Neural progenitor cell (in vitro differentiated cells): ENCODE measurements at regions not wholly inside any gene's neighbourhood (a gene's known extent, or its start where the extent isn't known, plus 50 kb on each side); places are given as distances from the start of the nearest gene placed in this dataset.

Experiments used
- DNase-seq: peaks from one replicate; pipeline ENCODE4 v3.0.0-alpha.2; 2016; ENCODE audit warnings: low spot score
- H2AFZ ChIP-seq: fragments of 200-600 bp; sonication (generic); replicated peaks from 2 replicates; pipeline ENCODE4 v1.6.1; 2016; ENCODE audit warnings: antibody characterized with exemption
- H3F3A ChIP-seq: fragments of 200-600 bp; sonication (generic); 2 replicates; pipeline ENCODE4 v1.6.1; 2016; ENCODE audit warnings: antibody characterized with exemption, low read depth
- H3K27ac ChIP-seq: fragments of 200-600 bp; sonication (generic); 2 replicates; pipeline ENCODE4 v1.5.1; 2016; ENCODE audit warnings: mild to moderate bottlenecking
- H3K27me3 ChIP-seq: fragments of 200-600 bp; sonication (generic); 2 replicates; pipeline ENCODE4 v1.6.1; 2016; ENCODE audit warnings: mild to moderate bottlenecking, moderate library complexity
- H3K36me3 ChIP-seq: fragments of 200-600 bp; sonication (generic); 2 replicates; pipeline ENCODE4 v1.5.1; 2016
- H3K4me1 ChIP-seq: fragments of 200-600 bp; sonication (generic); 2 replicates; pipeline ENCODE4 v1.6.1; 2016; ENCODE audit warnings: mixed run types
- H3K4me2 ChIP-seq: fragments of 200-600 bp; sonication (generic); 2 replicates; pipeline ENCODE4 v1.6.1; 2016
- H3K4me3 ChIP-seq: fragments of 200-600 bp; sonication (generic); 2 replicates; pipeline ENCODE4 v1.5.1; 2016
- H3K79me2 ChIP-seq: fragments of 200-600 bp; sonication (generic); 2 replicates; pipeline ENCODE4 v1.6.1; 2016; ENCODE audit warnings: low read depth
- H3K9ac ChIP-seq: fragments of 200-600 bp; sonication (generic); 2 replicates; pipeline ENCODE4 v1.6.1; 2016
- H3K9me3 ChIP-seq: fragments of 200-600 bp; sonication (generic); 2 replicates; pipeline ENCODE4 v1.5.1; 2016; ENCODE audit warnings: low read depth
- H4K20me1 ChIP-seq: fragments of 200-600 bp; sonication (generic); 2 replicates; pipeline ENCODE4 v1.6.1; 2016; ENCODE audit warnings: low read depth
- H3K27ac Mint-ChIP-seq: 3 replicates; pipeline ENCODE4 v1.8.0; 2021; ENCODE audit warnings: mixed read lengths
- H3K27me3 Mint-ChIP-seq: 2 replicates; pipeline ENCODE4 v1.8.0; 2022; ENCODE audit warnings: low read depth, mild to moderate bottlenecking, inconsistent platforms, moderate library complexity, mixed read lengths; ENCODE audit not compliant: insufficient read depth
- H3K36me3 Mint-ChIP-seq: 3 replicates; pipeline ENCODE4 v1.8.0; 2021; ENCODE audit warnings: mixed read lengths
- H3K4me1 Mint-ChIP-seq: 3 replicates; pipeline ENCODE4 v1.8.0; 2021; ENCODE audit warnings: mixed read lengths
- H3K4me3 Mint-ChIP-seq: 3 replicates; pipeline ENCODE4 v1.8.0; 2021; ENCODE audit warnings: mild to moderate bottlenecking, moderate library complexity, mixed read lengths
- H3K9me3 Mint-ChIP-seq: 3 replicates; pipeline ENCODE4 v1.8.0; 2020; ENCODE audit warnings: mixed read lengths
- CTCF ChIP-seq: fragments of 200-600 bp; sonication (generic); IDR thresholded peaks from 2 replicates; pipeline ENCODE4 v1.5.1; 2017; ENCODE audit warnings: antibody characterized with exemption, mild to moderate bottlenecking
- EZH2 ChIP-seq: fragments of 200-600 bp; sonication (generic); IDR thresholded peaks from 2 replicates; pipeline ENCODE4 v1.6.1; 2017; ENCODE audit warnings: antibody characterized with exemption, mild to moderate bottlenecking, moderate library complexity
- EZH2phosphoT487 ChIP-seq: fragments of 200-600 bp; sonication (generic); IDR thresholded peaks from 2 replicates; pipeline ENCODE4 v1.6.1; 2017; ENCODE audit warnings: antibody characterized with exemption

GRCh38 chr7:81370822-81371221 is 399.0 kb downstream of the HGF start:
- no peaks in the 10 kb centered on the region for H3K79me2 ChIP-seq
- Mint-ChIP-seq H3K4me3 (no peak overlapping the region), H3K27ac (no peak overlapping the region), H3K4me1 (no peaks in the 10 kb centered on the region), H3K27me3 (no peaks in the 10 kb centered on the region), H3K36me3 (no peaks in the 10 kb centered on the region), H3K9me3 (no peaks in the 10 kb centered on the region)
- TF ChIP-seq CTCF, result no peak
- no peak for TF ChIP-seq EZH2
- no peak for TF ChIP-seq EZH2phosphoT487
- H3K27me3 ChIP-seq, result no peaks in the 10 kb centered on the region
- H3K36me3 ChIP-seq, result no peaks in the 10 kb centered on the region
- H3F3A ChIP-seq, result no peaks in the 10 kb centered on the region
- no peak for DNase-seq
- H3K27ac ChIP-seq, result no peak overlapping the region
- no peak overlapping the region for H3K4me3 ChIP-seq
- no peaks in the 10 kb centered on the region for H3K9me3 ChIP-seq
- H3K9ac ChIP-seq, result no peak overlapping the region
- no peak overlapping the region for H2AFZ ChIP-seq
- H3K4me2 ChIP-seq, result no peak overlapping the region
- no peaks in the 10 kb centered on the region for H3K4me1 ChIP-seq
- no peaks in the 10 kb centered on the region for H4K20me1 ChIP-seq

- H3K4me3 Mint-ChIP-seq, result no peak overlapping the region
- H3K4me2 ChIP-seq, result no peak overlapping the region
- no peaks in the 10 kb centered on the region for H3K9me3 Mint-ChIP-seq
- TF ChIP-seq EZH2 (no peak), EZH2phosphoT487 (no peak), CTCF (no peak)
- H3K27ac Mint-ChIP-seq, result no peak overlapping the region
- H3K9me3 ChIP-seq, result no peaks in the 10 kb centered on the region
- no peaks in the 10 kb centered on the region for H3K27me3 Mint-ChIP-seq
- H3K4me3 ChIP-seq, result no peak overlapping the region
- no peaks in the 10 kb centered on the region for H4K20me1 ChIP-seq
- H3K4me1 ChIP-seq, result no peaks in the 10 kb centered on the region
- no peaks in the 10 kb centered on the region for H3K27me3 ChIP-seq
- H3K9ac ChIP-seq, result no peak overlapping the region
- H3K36me3 ChIP-seq, result no peaks in the 10 kb centered on the region
- no peak overlapping the region for H3K27ac ChIP-seq
- no peaks in the 10 kb centered on the region for H3K4me1 Mint-ChIP-seq
- no peak for DNase-seq
- no peaks in the 10 kb centered on the region for H3K36me3 Mint-ChIP-seq
- H3F3A ChIP-seq, result no peaks in the 10 kb centered on the region
- no peaks in the 10 kb centered on the region for H3K79me2 ChIP-seq
- H2AFZ ChIP-seq, result no peak overlapping the region
These were observed 402.4 kb downstream of the HGF start for GRCh38 chr7:81367326-81367931.

- H3K4me2 ChIP-seq, result no peak overlapping the region
- TF ChIP-seq EZH2, result no peak
- TF ChIP-seq EZH2phosphoT487, result no peak
- no peak for TF ChIP-seq CTCF
- Mint-ChIP-seq H3K9me3 (no peaks in the 10 kb centered on the region), H3K27ac (no peak overlapping the region), H3K27me3 (no peaks in the 10 kb centered on the region), H3K4me1 (no peaks in the 10 kb centered on the region), H3K4me3 (no peak overlapping the region), H3K36me3 (no peaks in the 10 kb centered on the region)
- no peak for DNase-seq
- H3K4me1 ChIP-seq, result no peaks in the 10 kb centered on the region
- no peaks in the 10 kb centered on the region for H3F3A ChIP-seq
- H3K36me3 ChIP-seq, result no peaks in the 10 kb centered on the region
- H3K27me3 ChIP-seq, result no peaks in the 10 kb centered on the region
- H3K27ac ChIP-seq, result no peak overlapping the region
- no peaks in the 10 kb centered on the region for H3K9me3 ChIP-seq
- no peak overlapping the region for H2AFZ ChIP-seq
- no peaks in the 10 kb centered on the region for H4K20me1 ChIP-seq
- H3K4me3 ChIP-seq, result no peak overlapping the region
- H3K9ac ChIP-seq, result no peak overlapping the region
- no peaks in the 10 kb centered on the region for H3K79me2 ChIP-seq
These were observed 403.3 kb downstream of the HGF start for GRCh38 chr7:81366546-81366945.
